ENCODE measurements at regions not wholly inside any gene's neighbourhood (a gene's known extent, or its start where the extent isn't known, plus 50 kb on each side); places are given as distances from the start of the nearest gene placed in this dataset.
A peak's percentile ranks its signal among the peaks of the same experiment; 100 is the strongest.

DNA sequence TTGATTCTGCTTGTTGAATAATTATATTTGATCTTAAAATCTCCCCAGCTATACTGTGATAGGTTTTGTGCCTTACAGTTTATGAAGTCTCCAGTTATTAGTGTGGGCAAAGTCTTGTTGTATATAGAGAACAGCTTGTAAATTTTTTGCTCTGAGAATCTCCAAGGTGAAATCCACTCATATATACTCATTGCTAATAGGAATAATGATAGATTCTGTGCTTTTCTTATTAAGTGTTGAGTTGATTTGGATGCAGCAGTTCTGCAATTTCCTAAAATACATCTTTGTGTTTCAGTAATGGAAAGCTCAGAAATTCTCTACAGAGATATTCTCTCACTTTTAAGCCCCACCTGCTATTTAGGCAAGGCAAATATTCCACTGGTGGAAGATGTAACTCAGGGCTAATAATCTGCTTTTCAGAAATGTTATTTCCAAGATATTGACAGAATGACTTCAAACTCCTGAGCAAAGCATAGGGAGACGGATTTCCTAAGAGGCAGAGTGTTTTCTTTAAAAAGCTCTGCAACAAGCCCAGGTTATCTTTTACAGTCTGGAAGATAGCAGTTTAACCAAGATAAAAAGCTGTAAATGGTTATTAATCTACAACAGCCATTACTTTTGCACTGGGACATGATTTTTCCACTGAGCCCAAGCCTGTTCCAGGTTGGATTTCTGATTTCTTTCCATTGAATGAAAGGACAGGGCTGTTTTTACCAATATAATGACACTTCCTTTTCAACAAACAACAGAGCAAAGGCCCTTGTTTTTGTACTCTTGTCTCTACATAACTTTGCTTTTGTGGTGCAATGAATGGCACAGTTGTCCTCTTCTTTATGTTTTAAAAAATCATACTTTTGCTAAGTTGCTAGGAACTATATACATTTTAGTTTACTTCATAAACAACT, 239.9 kb upstream of the ATP2B1 start:
- Histone ChIP-seq H4K20me1 (ENCODE audit: control insufficient read depth, insufficient read depth, insufficient read length) (no peaks in the 10 kb centered on the region), H4K91ac (ENCODE audit: insufficient read length, low read depth, low read length) (no peak overlapping the region), H3K27ac (ENCODE audit: insufficient read length, low read depth, low read length) (no peak overlapping the region), H3K18ac (ENCODE audit: insufficient read length, low read depth, low read length) (no peak overlapping the region), H3K56ac (ENCODE audit: insufficient read length, low read depth, low read length) (no peak overlapping the region), H3K9me3 (ENCODE audit: control insufficient read depth, low read depth, low read length) (no peaks in the 10 kb centered on the region), H2BK120ac (ENCODE audit: low read depth, low read length, poor library complexity, severe bottlenecking) (no peak overlapping the region), H2AK5ac (ENCODE audit: insufficient read length, low read length) (no peak overlapping the region), H3K4me1 (ENCODE audit: insufficient read depth, low read length) (no peaks in the 10 kb centered on the region; the same call in 1 of the 2 replicates), H3K23me2 (ENCODE audit: insufficient read length, low read depth, low read length, poor library complexity, severe bottlenecking) (no peaks in the 10 kb centered on the region), H3K4me2 (ENCODE audit: insufficient read depth, insufficient read length, low read length) (no peak overlapping the region), H3K79me2 (ENCODE audit: insufficient read depth, low read length) (no peaks in the 10 kb centered on the region), H2BK5ac (ENCODE audit: insufficient read length, low read length) (no peak overlapping the region), H2AFZ (ENCODE audit: low read length) (no peak overlapping the region), H2BK15ac (ENCODE audit: low read depth, low read length) (no peak overlapping the region), H3K9ac (ENCODE audit: extremely low read depth, insufficient read length, low read length) (no peak overlapping the region), H3K23ac (ENCODE audit: insufficient read length, low read depth, low read length) (no peak overlapping the region), H3K27me3 (ENCODE audit: insufficient read depth, low read length) (no peaks in the 10 kb centered on the region), H4K5ac (ENCODE audit: insufficient read length, low read depth, low read length) (no peak overlapping the region), H3K14ac (ENCODE audit: insufficient read depth, low read length) (no peak overlapping the region; the same call in 1 of the 2 replicates), H3T11ph (ENCODE audit: low read length) (no peak overlapping the region), H4K8ac (replicated peaks; ENCODE audit: insufficient read length, low read depth, low read length) (no peak overlapping the region), H3K4ac (ENCODE audit: low read depth, low read length) (no peak overlapping the region), H3K79me1 (ENCODE audit: insufficient read depth, low read depth, low read length, poor library complexity, severe bottlenecking) (no peaks in the 10 kb centered on the region), H2BK20ac (ENCODE audit: low read depth, low read length, poor library complexity, severe bottlenecking) (no peak overlapping the region), H2BK12ac (ENCODE audit: insufficient read length, low read depth, low read length) (no peak overlapping the region)
- no peaks in the 10 kb centered on the region for H3K36me3 Mint-ChIP-seq (ENCODE audit: insufficient read depth in 1 of 3, low read depth in 3 of 3)
- no peaks in the 10 kb centered on the region for H3K9me3 Mint-ChIP-seq
- DNase-seq, result no peak
- 0 out of 7 replicates have a peak overlapping the region, but pooled peaks of 1 of the 3 experiments have one; percentile 11 for H3K27ac Mint-ChIP-seq
- TF ChIP-seq, protein P1, sequence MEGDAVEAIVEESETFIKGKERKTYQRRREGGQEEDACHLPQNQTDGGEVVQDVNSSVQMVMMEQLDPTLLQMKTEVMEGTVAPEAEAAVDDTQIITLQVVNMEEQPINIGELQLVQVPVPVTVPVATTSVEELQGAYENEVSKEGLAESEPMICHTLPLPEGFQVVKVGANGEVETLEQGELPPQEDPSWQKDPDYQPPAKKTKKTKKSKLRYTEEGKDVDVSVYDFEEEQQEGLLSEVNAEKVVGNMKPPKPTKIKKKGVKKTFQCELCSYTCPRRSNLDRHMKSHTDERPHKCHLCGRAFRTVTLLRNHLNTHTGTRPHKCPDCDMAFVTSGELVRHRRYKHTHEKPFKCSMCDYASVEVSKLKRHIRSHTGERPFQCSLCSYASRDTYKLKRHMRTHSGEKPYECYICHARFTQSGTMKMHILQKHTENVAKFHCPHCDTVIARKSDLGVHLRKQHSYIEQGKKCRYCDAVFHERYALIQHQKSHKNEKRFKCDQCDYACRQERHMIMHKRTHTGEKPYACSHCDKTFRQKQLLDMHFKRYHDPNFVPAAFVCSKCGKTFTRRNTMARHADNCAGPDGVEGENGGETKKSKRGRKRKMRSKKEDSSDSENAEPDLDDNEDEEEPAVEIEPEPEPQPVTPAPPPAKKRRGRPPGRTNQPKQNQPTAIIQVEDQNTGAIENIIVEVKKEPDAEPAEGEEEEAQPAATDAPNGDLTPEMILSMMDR (conservative IDR thresholded peaks at IDR 0.05), result no peak
- WGBS (ENCODE audit: extremely low coverage, insufficient read length, low lambda C conversion rate), result no CpG with 5 or more reads among the region's 1 CpG
- no peaks in the 10 kb centered on the region for H3K27me3 Mint-ChIP-seq (ENCODE audit: low read depth)
- H3K4me1 Mint-ChIP-seq, result peaks cover 21 to 31% of the 10 kb centered on the region in 2 experiments
- no peak overlapping the region for H3K4me3 Mint-ChIP-seq

Measured in H9 (cell line).